ENCODE measurements at regions not wholly inside any gene's neighbourhood (a gene's known extent, or its start where the extent isn't known, plus 50 kb on each side); places are given as distances from the start of the nearest gene placed in this dataset.
A peak's percentile ranks its signal among the peaks of the same experiment; 100 is the strongest.
"Not testable (repeated sequence)": the region's sequence is repeated elsewhere in the genome, so short reads cannot be mapped to it uniquely, and the experiment has no call there.

GRCh38 chr6:125354649-125355048 lies 52.9 kb upstream of the HDDC2 start:
- DNase-seq: no peak

- no peak for DNase-seq
Measured at GRCh38 chr6:125356884-125357283, 55.1 kb upstream of the HDDC2 start.

- DNase-seq: no peak
Measured at GRCh38 chr6:125357515-125358256, 55.9 kb upstream of the HDDC2 start.

GRCh38 chr6:125358898-125359297 lies 57.1 kb upstream of the HDDC2 start:
- DNase-seq: no peak

- no peak for DNase-seq
Measured at GRCh38 chr6:125361868-125362267, 60.1 kb upstream of the HDDC2 start.

- DNase-seq: peak; percentile 63
Measured at GRCh38 chr6:125363039-125363823, 61.5 kb upstream of the HDDC2 start.

- DNase-seq: no peak
Measured at GRCh38 chr6:125363824-125364165, 62.0 kb upstream of the HDDC2 start.

GRCh38 chr6:125365230-125365629 lies 63.5 kb upstream of the HDDC2 start:
- DNase-seq: no peak

- no peak for DNase-seq
Measured at GRCh38 chr6:125367036-125367782, 65.4 kb upstream of the HDDC2 start.

GRCh38 chr6:125370343-125370742 lies 68.6 kb upstream of the HDDC2 start:
- DNase-seq: no peak

GRCh38 chr6:125375013-125375412 lies 73.2 kb upstream of the HDDC2 start:
- no peak for DNase-seq

GRCh38 chr6:125375821-125376220 lies 74.1 kb upstream of the HDDC2 start:
- no peak for DNase-seq

GRCh38 chr6:125377621-125378020 lies 75.9 kb upstream of the HDDC2 start:
- no peak for DNase-seq

- DNase-seq: no peak
Measured at GRCh38 chr6:125379174-125379573, 77.4 kb upstream of the HDDC2 start.

GRCh38 chr6:125380474-125380873 lies 78.7 kb upstream of the HDDC2 start:
- no peak for DNase-seq

GRCh38 chr6:125386337-125386736 lies 84.6 kb upstream of the HDDC2 start:
- DNase-seq: not testable (repeated sequence)

- no peak for DNase-seq
Measured at GRCh38 chr6:125392682-125393081, 90.9 kb upstream of the HDDC2 start.

- no peak for DNase-seq
Measured at GRCh38 chr6:125393449-125393858, 91.7 kb upstream of the HDDC2 start.

GRCh38 chr6:125406741-125407140 lies 105.0 kb upstream of the HDDC2 start:
- DNase-seq: no peak

GRCh38 chr6:125414507-125414906 lies 112.7 kb upstream of the HDDC2 start:
- no peak for DNase-seq

GRCh38 chr6:125415913-125416312 lies 114.1 kb upstream of the HDDC2 start:
- DNase-seq: no peak

- DNase-seq: no peak
Measured at GRCh38 chr6:125421836-125422235, 120.1 kb upstream of the HDDC2 start.

- no peak for DNase-seq
Measured at GRCh38 chr6:125423047-125423446, 121.3 kb upstream of the HDDC2 start.

GRCh38 chr6:125431971-125432370 lies 130.2 kb upstream of the HDDC2 start:
- DNase-seq: no peak

Measured in NCI-H748 treated with DMSO at 0.1 percent for 48 hours (cell line).